Adrenal gland (tissue), 9 donors: ENCODE measurements at regions not wholly inside any gene's neighbourhood (a gene's known extent, or its start where the extent isn't known, plus 50 kb on each side); places are given as distances from the start of the nearest gene placed in this dataset.

Experiments
- DNase-seq, 7 donors: peaks; one replicate each; pipeline ENCODE4 v3.0.0-alpha.2; 2019 to 2020
- H3K27ac ChIP-seq, 5 donors: fragments of 200-600 bp; sonication (generic) in 4 of 5; 1 replicate in 3 of 5; 2 replicates in 2 of 5; pipeline versions ENCODE4 v1.5.1 to v1.8.0; 2016 to 2020; ENCODE audit warnings: mild to moderate bottlenecking in 1 of 5
- H3K27me3 ChIP-seq: fragments of 200-600 bp; 2 replicates; pipeline ENCODE4 v1.8.0; 2021
- H3K36me3 ChIP-seq, 2 donors: fragments of 200-600 bp; replicated peaks in 1 of 2; 1 replicate in 1 of 2; 2 replicates in 1 of 2; pipeline versions ENCODE4 v1.5.1 to v1.8.0; 2018 to 2022
- H3K4me1 ChIP-seq, 2 donors: fragments of 200-600 bp; replicated peaks in 1 of 2; 1 replicate in 1 of 2; 2 replicates in 1 of 2; pipeline versions ENCODE4 v1.5.1 to v1.8.0; 2018 to 2021
- H3K4me3 ChIP-seq, 4 donors: fragments of 200-600 bp; sonication (generic) in 3 of 4; one replicate each; pipeline ENCODE4 v1.5.1; 2016 to 2018
- H3K9me3 ChIP-seq, 3 donors: fragments of 200-600 bp; sonication (generic) in 1 of 3; replicated peaks in 1 of 3; 1 replicate in 2 of 3; 2 replicates in 1 of 3; pipeline versions ENCODE4 v1.5.1 to v1.8.0; 2016 to 2021
- POLR2A ChIP-seq, 2 donors: fragments of 450-650 bp; IDR thresholded peaks; one replicate each; pipeline ENCODE4 v1.6.1; 2017; ENCODE audit warnings: antibody characterized with exemption in 2 of 2, mild to moderate bottlenecking in 2 of 2, moderate library complexity in 1 of 2
- WGBS, 4 donors: extraction: QIAGEN DNeasy Blood & Tissue Kit in 2 of 4; methylation state at CpG; one replicate each; pipeline versions ENCODE4 v1.1.5 to v1.1.7; 2013 to 2017; 5-methylcytosine and 5-hydroxymethylcytosine counted together
- intact Hi-C, 2 donors: fragments of 100-400 bp; cut with DNase I; formaldehyde crosslinking; loops; one replicate each; pipeline versions ENCODE4 v1.14.1 to v1.15.0; 2022 to 2023
- TF ChIP-seq, protein P1 (sequence below), 6 experiments: fragments of 450-650 bp in 4 of 6; fragments of 200-600 bp in 2 of 6; sonication (generic) in 1 of 6; IDR thresholded peaks; 1 replicate in 5 of 6; 2 replicates in 1 of 6; pipeline versions ENCODE4 v1.5.1 to v1.8.0; 2016 to 2021; ENCODE audit warnings: antibody characterized with exemption in 6 of 6, mild to moderate bottlenecking in 2 of 6, moderate library complexity in 1 of 6
- donor health status: healthy with polysubstance abuse.
- donor health status: Bipolar disorder and iron deficiency.
- donor health status: DM: yes; HTN: yes; CAD: no.
- donor health status: DM: no; HTN: no; CAD: no.
- donor health status: DM: no; HTN: no; CAD: no.

DNA sequence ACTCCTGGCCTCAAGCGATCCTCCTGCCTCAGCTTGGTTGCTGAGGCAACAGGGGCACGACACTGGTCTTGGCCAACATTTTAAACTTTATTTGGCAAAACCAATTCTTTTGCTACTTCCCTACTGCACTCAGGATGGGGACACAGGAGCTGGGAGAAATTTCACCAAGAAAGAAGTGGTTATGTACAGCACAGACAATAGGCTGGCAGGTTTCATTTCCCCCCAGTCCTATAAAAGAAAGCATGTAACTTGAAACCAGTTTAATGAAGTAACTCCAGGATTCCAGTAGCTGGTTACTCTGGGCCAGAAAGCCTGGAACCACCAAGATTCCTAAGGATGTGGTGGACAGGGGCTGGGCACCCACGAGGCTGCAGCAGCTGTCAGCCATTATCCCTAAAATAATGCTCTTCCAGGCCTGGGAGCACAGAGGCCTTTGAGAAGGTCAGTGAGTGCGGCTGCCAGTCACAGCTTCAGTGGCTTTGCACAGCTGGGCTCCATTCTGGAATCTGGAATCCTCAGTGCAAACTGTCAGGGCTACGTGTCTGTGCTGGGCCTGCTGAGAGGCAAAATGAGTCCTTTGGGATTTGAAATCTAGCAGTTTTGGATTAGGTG is 142.3 kb upstream of the ITGA6 start:
- no peaks in the 10 kb centered on the region for H3K9me3 ChIP-seq
- H3K27me3 ChIP-seq, result no peaks in the 10 kb centered on the region
- peak in 2 of 7 donors; percentile 13 to 28 for DNase-seq
- TF ChIP-seq, protein P1, sequence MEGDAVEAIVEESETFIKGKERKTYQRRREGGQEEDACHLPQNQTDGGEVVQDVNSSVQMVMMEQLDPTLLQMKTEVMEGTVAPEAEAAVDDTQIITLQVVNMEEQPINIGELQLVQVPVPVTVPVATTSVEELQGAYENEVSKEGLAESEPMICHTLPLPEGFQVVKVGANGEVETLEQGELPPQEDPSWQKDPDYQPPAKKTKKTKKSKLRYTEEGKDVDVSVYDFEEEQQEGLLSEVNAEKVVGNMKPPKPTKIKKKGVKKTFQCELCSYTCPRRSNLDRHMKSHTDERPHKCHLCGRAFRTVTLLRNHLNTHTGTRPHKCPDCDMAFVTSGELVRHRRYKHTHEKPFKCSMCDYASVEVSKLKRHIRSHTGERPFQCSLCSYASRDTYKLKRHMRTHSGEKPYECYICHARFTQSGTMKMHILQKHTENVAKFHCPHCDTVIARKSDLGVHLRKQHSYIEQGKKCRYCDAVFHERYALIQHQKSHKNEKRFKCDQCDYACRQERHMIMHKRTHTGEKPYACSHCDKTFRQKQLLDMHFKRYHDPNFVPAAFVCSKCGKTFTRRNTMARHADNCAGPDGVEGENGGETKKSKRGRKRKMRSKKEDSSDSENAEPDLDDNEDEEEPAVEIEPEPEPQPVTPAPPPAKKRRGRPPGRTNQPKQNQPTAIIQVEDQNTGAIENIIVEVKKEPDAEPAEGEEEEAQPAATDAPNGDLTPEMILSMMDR (IDR thresholded peaks at IDR 0.05), result no peak
- 50 to 61% (median 53%) methylated on average over 2 to 5 of the region's 5 CpGs for WGBS, 4 donors
- peak overlapping the region in 2 of 5 donors; percentile 31 to 56 for H3K27ac ChIP-seq
- H3K4me1 ChIP-seq, result peaks cover 0 to 19% of the 10 kb centered on the region in 2 donors
- intact Hi-C loops, result no loop called here
- H3K36me3 ChIP-seq, result no peaks in the 10 kb centered on the region
- no peak overlapping the region for H3K4me3 ChIP-seq

DNA sequence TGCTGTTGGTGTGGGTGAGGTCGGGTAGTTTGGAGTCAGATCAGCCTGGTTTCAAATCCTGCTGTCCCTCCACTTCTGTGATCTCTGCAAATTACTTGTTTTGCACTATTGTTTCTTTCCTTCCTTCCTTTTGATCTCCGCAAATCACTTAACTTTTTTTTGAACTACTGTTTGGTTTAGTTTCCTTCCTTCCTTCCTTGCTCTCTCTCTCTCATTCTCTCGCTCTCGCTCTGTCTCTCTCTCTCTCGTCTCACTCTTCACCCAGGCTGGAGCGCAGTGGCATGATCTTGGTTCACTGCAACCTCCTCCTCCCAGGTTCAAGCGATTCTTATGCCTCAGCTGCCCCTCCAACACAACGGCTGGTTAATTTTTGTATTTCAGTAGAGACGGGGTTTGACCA is 141.6 kb upstream of the ITGA6 start:
- intact Hi-C loops, result no loop called here
- no peak overlapping the region for H3K4me3 ChIP-seq
- H3K4me1 ChIP-seq, result peaks cover 0 to 19% of the 10 kb centered on the region in 2 donors
- H3K9me3 ChIP-seq, result no peaks in the 10 kb centered on the region
- WGBS, 4 donors, result 58 to 77% (median 72%) methylated on average over 9 of the region's 9 CpGs
- H3K27me3 ChIP-seq, result peaks cover 4% of the 10 kb centered on the region
- DNase-seq, result no peak
- peak overlapping the region in 2 of 5 donors; percentile 24 to 56 for H3K27ac ChIP-seq
- TF ChIP-seq, protein P1 (IDR thresholded peaks at IDR 0.05), result no peak
- no peak for TF ChIP-seq POLR2A (IDR thresholded peaks at IDR 0.05)
- H3K36me3 ChIP-seq, result no peaks in the 10 kb centered on the region

DNA sequence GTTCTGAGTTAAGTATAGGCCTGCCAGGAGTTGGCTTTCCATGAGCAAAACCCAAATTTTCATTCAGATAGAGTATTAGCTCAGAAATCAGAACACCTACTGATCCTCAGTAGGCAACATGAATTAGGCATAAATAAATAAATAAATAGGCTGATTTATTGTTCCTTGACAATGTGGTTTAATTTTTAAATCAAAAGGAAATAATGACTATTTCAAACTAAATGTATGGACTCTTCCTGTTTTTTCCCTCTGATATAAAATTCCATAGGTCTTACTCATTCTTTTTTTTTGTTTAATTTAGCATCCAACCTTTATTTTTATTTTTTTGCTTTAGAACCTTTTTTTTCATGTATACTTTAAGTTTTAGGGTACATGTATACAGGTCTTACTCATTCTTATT is 140.2 kb upstream of the ITGA6 start:
- TF ChIP-seq POLR2A (IDR thresholded peaks at IDR 0.05), result no peak
- TF ChIP-seq, protein P1 (IDR thresholded peaks at IDR 0.05), result no peak
- intact Hi-C loops, result no loop called here

DNA sequence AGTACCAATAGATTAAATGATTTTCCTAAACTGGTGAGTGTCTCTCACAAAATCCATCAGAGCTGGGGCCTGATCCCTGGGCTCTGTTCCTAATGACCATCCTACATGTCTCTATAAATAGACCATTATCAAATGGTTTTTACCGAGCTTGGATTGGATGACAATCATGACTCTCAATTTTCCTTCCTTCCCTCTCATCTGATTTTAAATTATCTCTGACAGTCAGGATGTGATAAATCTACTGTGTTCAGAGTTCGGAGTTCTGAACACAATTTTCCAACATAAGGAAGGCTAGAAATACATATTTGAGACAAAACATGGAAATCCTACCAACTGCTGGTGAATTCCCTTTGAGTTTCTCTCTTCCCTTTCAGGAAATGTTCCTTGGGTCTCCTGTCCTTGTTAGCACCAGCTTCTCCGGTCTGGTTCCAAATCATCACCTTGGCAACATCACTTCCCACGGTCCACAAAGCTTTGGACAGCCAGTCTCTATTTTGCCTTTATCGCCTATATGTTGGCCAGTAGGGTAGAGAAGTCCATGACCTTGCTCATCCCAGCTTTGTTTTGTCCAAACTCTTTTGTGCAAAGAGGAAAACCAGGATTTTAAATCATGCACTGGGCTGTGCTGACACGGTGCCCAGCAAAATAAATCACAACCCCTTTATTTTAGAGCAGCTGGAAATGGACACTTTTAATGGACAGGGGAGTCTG is 139.6 kb upstream of the ITGA6 start:
- Histone ChIP-seq H3K4me1 (peaks cover 0 to 19% of the 10 kb centered on the region in 2 donors), H3K27ac (no peak overlapping the region)
- 51 to 65% (median 59%) methylated on average over 6 of the region's 6 CpGs for WGBS, 4 donors

More for the DNA sequence above, 140.2 kb upstream of the ITGA6 start:
- Histone ChIP-seq H3K9me3 (no peaks in the 10 kb centered on the region), H3K27ac (no peak overlapping the region), H3K4me3 (no peak overlapping the region), H3K36me3 (no peaks in the 10 kb centered on the region), H3K27me3 (peaks cover 5% of the 10 kb centered on the region), H3K4me1 (peaks cover 0 to 19% of the 10 kb centered on the region in 2 donors)
- no peak for DNase-seq

More for the DNA sequence above, 139.6 kb upstream of the ITGA6 start:
- H3K4me3 ChIP-seq, result no peak overlapping the region
- peaks cover 5% of the 10 kb centered on the region for H3K27me3 ChIP-seq
- intact Hi-C loops, result no loop called here
- no peak for TF ChIP-seq POLR2A (IDR thresholded peaks at IDR 0.05)
- TF ChIP-seq, protein P1 (IDR thresholded peaks at IDR 0.05), result no peak
- no peaks in the 10 kb centered on the region for H3K9me3 ChIP-seq
- peak in 2 of 7 donors; percentile 7 to 62 for DNase-seq
- no peaks in the 10 kb centered on the region for H3K36me3 ChIP-seq
